DND-41 (cell line): ENCODE measurements at regions not wholly inside any gene's neighbourhood (a gene's known extent, or its start where the extent isn't known, plus 50 kb on each side); places are given as distances from the start of the nearest gene placed in this dataset.

Experiments used
- ATAC-seq: fragments of 200-7000 bp; cut with Tn5 transposase; 3 replicates; pipeline ENCODE4 v1.9.1; 2021; ENCODE audit warnings: low read depth; ENCODE audit not compliant: insufficient read depth
- DNase-seq: peaks from one replicate; pipeline ENCODE4 v3.0.0-alpha.2; 2020
- H2AFZ ChIP-seq: 2 replicates; pipeline ENCODE4 v1.6.0; 2012; ENCODE audit warnings: low read depth, low read length
- H3K27ac ChIP-seq: 2 replicates; pipeline ENCODE4 v1.5.1; 2012; ENCODE audit warnings: low read length, inconsistent platforms
- H3K27me3 ChIP-seq: fragments of 200-600 bp; sonication (generic); 2 replicates; pipeline ENCODE4 v1.6.0; 2012; ENCODE audit warnings: low read length, mild to moderate bottlenecking, inconsistent platforms; ENCODE audit not compliant: insufficient read depth, poor library complexity
- H3K36me3 ChIP-seq: 2 replicates; pipeline ENCODE4 v1.5.1; 2012; ENCODE audit warnings: low read length, inconsistent platforms; ENCODE audit not compliant: insufficient read depth
- H3K4me1 ChIP-seq: 2 replicates; pipeline ENCODE4 v1.5.1; 2012; ENCODE audit warnings: mild to moderate bottlenecking, low read length; ENCODE audit not compliant: insufficient read depth
- H3K4me2 ChIP-seq: 2 replicates; pipeline ENCODE4 v1.6.0; 2012; ENCODE audit warnings: mild to moderate bottlenecking, moderate library complexity, low read length, inconsistent platforms; ENCODE audit not compliant: insufficient read depth
- H3K4me3 ChIP-seq, 2 experiments: fragments of 200-600 bp in 1 of 2; shearing (Covaris generic) in 1 of 2; 2 replicates each; pipeline ENCODE4 v1.5.1; 2012 to 2016; ENCODE audit warnings: inconsistent platforms in 2 of 2, low read length in 2 of 2, mild to moderate bottlenecking in 2 of 2, low read depth in 1 of 2, moderate library complexity in 1 of 2
- H3K79me2 ChIP-seq: 2 replicates; pipeline ENCODE4 v1.6.0; 2012; ENCODE audit warnings: low read length, inconsistent platforms; ENCODE audit not compliant: insufficient read depth
- H3K9ac ChIP-seq: 2 replicates; pipeline ENCODE4 v1.6.0; 2012; ENCODE audit warnings: low read depth, mild to moderate bottlenecking, inconsistent platforms, low read length, moderate library complexity
- H3K9me3 ChIP-seq: 2 replicates; pipeline ENCODE4 v1.5.1; 2012; ENCODE audit warnings: low read length, moderate library complexity, mild to moderate bottlenecking, inconsistent platforms; ENCODE audit not compliant: insufficient read depth, severe bottlenecking
- H4K20me1 ChIP-seq: 2 replicates; pipeline ENCODE4 v1.6.0; 2012; ENCODE audit warnings: low read length; ENCODE audit not compliant: insufficient read depth
- CTCF ChIP-seq: IDR thresholded peaks from 2 replicates; pipeline ENCODE4 v1.5.1; 2012; ENCODE audit warnings: borderline replicate concordance, low read length, moderate library complexity, mild to moderate bottlenecking; ENCODE audit not compliant: poor library complexity, severe bottlenecking; ENCODE audit errors: extremely low read depth
- EZH2 ChIP-seq: IDR thresholded peaks from 3 replicates; pipeline ENCODE4 v1.6.1; 2012; ENCODE audit warnings: borderline replicate concordance, low read depth, mild to moderate bottlenecking, moderate library complexity, low read length, inconsistent platforms; ENCODE audit not compliant: severe bottlenecking

DNA sequence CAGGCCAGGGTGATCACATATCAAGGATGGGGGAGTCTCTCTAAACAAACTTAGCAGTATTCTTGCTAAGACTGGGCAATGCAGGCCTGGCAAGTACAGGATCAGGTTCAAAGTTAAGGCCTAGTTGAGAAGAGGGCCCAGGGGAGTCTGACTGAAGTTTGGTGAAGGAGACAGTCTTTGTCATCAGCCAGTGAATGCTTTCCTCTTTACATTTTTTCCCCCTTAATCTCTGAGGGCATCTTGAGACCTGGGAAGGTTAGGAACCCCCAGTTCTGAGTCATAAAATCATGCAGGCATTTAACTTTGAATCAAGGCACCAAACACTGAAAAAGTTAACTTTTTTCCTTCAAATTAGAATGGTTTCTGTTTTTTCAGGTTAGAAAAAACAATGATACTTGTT lies 311.5 kb downstream of the REEP3 start:
- no peak for TF ChIP-seq CTCF
- no peak for TF ChIP-seq EZH2
- no peak overlapping the region for H3K9ac ChIP-seq
- no peak for DNase-seq
- no peak overlapping the region for H3K27ac ChIP-seq
- H3K36me3 ChIP-seq, result no peaks in the 10 kb centered on the region
- no peaks in the 10 kb centered on the region for H3K27me3 ChIP-seq
- H4K20me1 ChIP-seq, result no peaks in the 10 kb centered on the region
- H2AFZ ChIP-seq, result no peak overlapping the region
- H3K4me3 ChIP-seq, result no peak overlapping the region
- H3K4me2 ChIP-seq, result no peak overlapping the region
- ATAC-seq, result no peak
- H3K79me2 ChIP-seq, result no peaks in the 10 kb centered on the region
- H3K4me1 ChIP-seq, result no peaks in the 10 kb centered on the region
- no peaks in the 10 kb centered on the region for H3K9me3 ChIP-seq

GRCh38 chr10:63833411-63834060 lies 312.3 kb downstream of the REEP3 start:
- ATAC-seq, result no peak

GRCh38 chr10:63836666-63837442 lies 315.7 kb downstream of the REEP3 start:
- ATAC-seq, result no peak
- H3K4me1 ChIP-seq, result no peaks in the 10 kb centered on the region
- no peaks in the 10 kb centered on the region for H3K36me3 ChIP-seq
- H3K4me3 ChIP-seq, result no peak overlapping the region
- no peak overlapping the region for H3K9ac ChIP-seq
- no peak for DNase-seq
- H3K79me2 ChIP-seq, result no peaks in the 10 kb centered on the region
- H3K27ac ChIP-seq, result no peak overlapping the region
- no peak for TF ChIP-seq EZH2
- H2AFZ ChIP-seq, result no peak overlapping the region
- no peak overlapping the region for H3K4me2 ChIP-seq
- H4K20me1 ChIP-seq, result no peaks in the 10 kb centered on the region
- no peaks in the 10 kb centered on the region for H3K27me3 ChIP-seq
- no peaks in the 10 kb centered on the region for H3K9me3 ChIP-seq

More at GRCh38 chr10:63833411-63834060, 312.3 kb downstream of the REEP3 start:
- no peak for DNase-seq
- Histone ChIP-seq H3K27ac (no peak overlapping the region), H3K4me2 (no peak overlapping the region), H3K9ac (no peak overlapping the region), H3K27me3 (no peaks in the 10 kb centered on the region), H4K20me1 (no peaks in the 10 kb centered on the region), H3K4me1 (no peaks in the 10 kb centered on the region), H3K36me3 (no peaks in the 10 kb centered on the region), H3K79me2 (no peaks in the 10 kb centered on the region), H3K4me3 (no peak overlapping the region), H3K9me3 (no peaks in the 10 kb centered on the region), H2AFZ (no peak overlapping the region)
- TF ChIP-seq CTCF, result no peak
- TF ChIP-seq EZH2, result no peak

DNA sequence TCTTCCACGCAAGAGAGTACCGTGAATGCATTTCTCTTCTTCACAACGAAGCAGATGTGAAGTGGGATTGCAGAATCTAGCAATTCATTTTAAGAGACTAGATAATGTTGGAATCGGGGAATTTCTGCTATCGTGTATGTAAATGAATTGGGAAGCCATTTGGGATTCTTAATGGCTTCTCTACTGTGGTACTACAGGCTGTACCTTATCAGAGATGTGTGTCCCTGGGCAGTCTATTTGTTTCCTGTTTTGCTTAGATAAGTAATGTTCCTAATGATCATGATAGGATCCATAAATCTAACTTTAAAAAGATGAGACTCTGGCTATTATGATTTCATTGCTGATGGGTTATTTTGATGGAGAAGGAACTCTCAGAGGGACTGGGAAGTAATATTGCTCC lies 320.6 kb downstream of the REEP3 start:
- Histone ChIP-seq H3K9ac (no peak overlapping the region), H3K36me3 (no peaks in the 10 kb centered on the region), H2AFZ (no peak overlapping the region), H3K4me3 (no peak overlapping the region), H3K9me3 (no peaks in the 10 kb centered on the region), H3K4me2 (no peak overlapping the region), H3K79me2 (no peaks in the 10 kb centered on the region), H3K27ac (no peak overlapping the region), H3K4me1 (no peaks in the 10 kb centered on the region), H4K20me1 (no peaks in the 10 kb centered on the region), H3K27me3 (no peaks in the 10 kb centered on the region)
- TF ChIP-seq EZH2 (no peak), CTCF (no peak)
- ATAC-seq (no peak), DNase-seq (no peak)
